Activated T-helper 2 cell treated with anti-CD3 and anti-CD28 coated beads, Interferon-gamma antibody, Interleukin-2, Interleukin-4, amounts not matched to agents 10 μg/mL and 5 μg/mL and 100 μg/mL, durations not matched to agents 14 hours and 24 hours and 36 hours (primary cell): ENCODE measurements at regions not wholly inside any gene's neighbourhood (a gene's known extent, or its start where the extent isn't known, plus 50 kb on each side); places are given as distances from the start of the nearest gene placed in this dataset.

ENCODE experiments used
- DNase-seq: peaks from one replicate; pipeline ENCODE4 v3.0.0; 2021; ENCODE audit warnings: low spot score
- H3K27ac Mint-ChIP-seq: one replicate; pipeline ENCODE4 v1.8.0; 2021; ENCODE audit warnings: mixed read lengths
- H3K27me3 Mint-ChIP-seq: one replicate; pipeline ENCODE4 v1.8.0; 2021; ENCODE audit warnings: low read depth, mixed read lengths
- H3K36me3 Mint-ChIP-seq: one replicate; pipeline ENCODE4 v1.8.0; 2021; ENCODE audit warnings: low read depth, mixed read lengths
- H3K4me1 Mint-ChIP-seq: one replicate; pipeline ENCODE4 v1.8.0; 2021; ENCODE audit warnings: low read depth, mixed read lengths
- H3K4me3 Mint-ChIP-seq: one replicate; pipeline ENCODE4 v1.8.0; 2021; ENCODE audit warnings: low read depth, mild to moderate bottlenecking, moderate library complexity, mixed read lengths
- H3K9me3 Mint-ChIP-seq: one replicate; pipeline ENCODE4 v1.8.0; 2021; ENCODE audit warnings: mixed read lengths
- intact Hi-C: fragments of 100-400 bp; cut with micrococcal nuclease; formaldehyde crosslinking; loops from one replicate; pipeline ENCODE4 v1.15.1; 2023

GRCh38 chr10:118163217-118163616, 116.5 kb upstream of the RAB11FIP2 start:
- Mint-ChIP-seq H3K9me3 (no peaks in the 10 kb centered on the region), H3K4me1 (no peaks in the 10 kb centered on the region)

DNA sequence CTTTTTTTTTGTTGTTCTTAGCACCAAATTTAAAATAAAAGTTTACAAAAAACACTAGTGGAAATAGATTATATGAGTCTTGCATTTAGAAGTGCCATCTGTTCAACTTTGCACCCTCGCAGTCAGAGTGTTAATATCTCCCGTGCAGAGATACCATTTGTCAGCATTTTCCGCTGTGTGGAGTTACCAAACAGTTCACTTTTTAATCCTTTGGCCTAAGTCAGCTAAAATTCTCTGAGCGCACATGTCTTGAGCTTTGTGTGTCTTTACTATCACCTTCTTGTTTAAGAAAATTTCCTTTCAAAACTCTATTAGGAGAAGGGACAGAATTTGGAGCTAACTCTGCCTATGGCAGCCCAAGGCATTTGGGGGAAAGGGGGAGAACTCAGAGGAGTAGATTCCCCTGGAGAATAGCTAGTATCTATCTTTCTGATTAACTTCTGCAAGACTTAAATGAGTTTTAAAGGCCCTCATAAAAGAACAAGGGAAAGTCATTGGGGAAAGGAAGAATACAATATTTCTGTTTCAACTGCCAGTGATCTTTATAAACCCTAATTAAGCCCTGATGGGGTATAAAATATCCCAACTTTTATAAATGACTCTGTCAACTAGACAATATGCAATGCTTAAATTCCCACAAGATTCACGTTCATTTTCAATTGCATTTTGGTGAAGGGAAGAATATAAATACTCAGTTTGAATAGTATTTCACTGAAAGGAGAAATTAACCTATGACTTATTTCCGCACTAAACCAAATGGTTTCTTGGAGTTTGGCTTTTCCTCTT, 114.9 kb upstream of the RAB11FIP2 start:
- DNase-seq = no peak
- no peaks in the 10 kb centered on the region for H3K9me3 Mint-ChIP-seq
- H3K27ac Mint-ChIP-seq = no peak overlapping the region
- no peak overlapping the region for H3K4me3 Mint-ChIP-seq
- no peaks in the 10 kb centered on the region for H3K27me3 Mint-ChIP-seq
- intact Hi-C loops = no loop called here
- H3K4me1 Mint-ChIP-seq = no peaks in the 10 kb centered on the region
- H3K36me3 Mint-ChIP-seq = no peaks in the 10 kb centered on the region

More at GRCh38 chr10:118163217-118163616, 116.5 kb upstream of the RAB11FIP2 start:
- no peak for DNase-seq
- Mint-ChIP-seq H3K27ac (no peak overlapping the region), H3K27me3 (no peaks in the 10 kb centered on the region), H3K36me3 (no peaks in the 10 kb centered on the region), H3K4me3 (no peak overlapping the region)
- intact Hi-C loops = no loop called here

DNA sequence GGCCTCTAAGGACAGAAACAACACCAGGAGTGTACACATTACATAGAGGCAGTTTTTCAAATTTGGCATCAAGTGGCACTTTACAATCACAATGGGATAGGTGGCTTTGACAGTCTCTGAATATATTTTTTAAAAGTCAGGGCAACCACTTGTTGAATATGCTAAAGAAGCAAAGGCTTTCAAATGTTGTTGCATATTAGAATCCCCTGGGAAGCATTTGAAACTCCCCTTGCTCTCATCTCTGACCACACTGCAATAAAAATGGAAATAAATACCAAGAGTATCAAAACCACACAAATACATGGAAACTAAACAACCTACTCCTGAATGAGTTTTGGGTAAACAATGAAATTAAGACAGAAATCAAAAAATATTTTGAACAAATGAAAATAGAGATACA, 106.5 kb upstream of the RAB11FIP2 start:
- DNase-seq = no peak
- no peak overlapping the region for H3K27ac Mint-ChIP-seq
- no peak overlapping the region for H3K4me3 Mint-ChIP-seq
- H3K4me1 Mint-ChIP-seq = no peaks in the 10 kb centered on the region
- H3K9me3 Mint-ChIP-seq = no peaks in the 10 kb centered on the region
- no peaks in the 10 kb centered on the region for H3K27me3 Mint-ChIP-seq
- H3K36me3 Mint-ChIP-seq = no peaks in the 10 kb centered on the region
- intact Hi-C loops = no loop called here

DNA sequence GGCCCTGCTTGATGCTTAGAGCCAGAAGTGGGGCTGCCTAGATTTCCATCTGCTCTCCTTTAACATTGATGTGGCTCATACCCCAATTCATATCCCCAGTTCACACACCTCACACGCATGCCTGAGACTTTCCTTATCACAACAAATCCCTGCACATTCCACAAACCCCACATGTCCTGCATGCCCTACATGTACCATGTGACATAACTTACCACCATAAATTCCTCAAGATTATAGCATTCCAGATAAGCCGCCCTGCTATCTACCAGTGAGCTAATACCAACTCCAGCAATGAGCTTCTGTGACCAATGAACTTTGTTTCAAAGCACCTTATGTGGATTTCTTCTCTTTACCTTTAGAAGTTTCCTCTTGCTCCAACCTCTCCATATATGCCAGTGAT, 104.7 kb upstream of the RAB11FIP2 start:
- H3K36me3 Mint-ChIP-seq = no peaks in the 10 kb centered on the region
- DNase-seq = no peak
- H3K27me3 Mint-ChIP-seq = no peaks in the 10 kb centered on the region
- intact Hi-C loops = no loop called here
- no peak overlapping the region for H3K27ac Mint-ChIP-seq
- H3K9me3 Mint-ChIP-seq = no peaks in the 10 kb centered on the region
- no peaks in the 10 kb centered on the region for H3K4me1 Mint-ChIP-seq
- H3K4me3 Mint-ChIP-seq = no peak overlapping the region

DNA sequence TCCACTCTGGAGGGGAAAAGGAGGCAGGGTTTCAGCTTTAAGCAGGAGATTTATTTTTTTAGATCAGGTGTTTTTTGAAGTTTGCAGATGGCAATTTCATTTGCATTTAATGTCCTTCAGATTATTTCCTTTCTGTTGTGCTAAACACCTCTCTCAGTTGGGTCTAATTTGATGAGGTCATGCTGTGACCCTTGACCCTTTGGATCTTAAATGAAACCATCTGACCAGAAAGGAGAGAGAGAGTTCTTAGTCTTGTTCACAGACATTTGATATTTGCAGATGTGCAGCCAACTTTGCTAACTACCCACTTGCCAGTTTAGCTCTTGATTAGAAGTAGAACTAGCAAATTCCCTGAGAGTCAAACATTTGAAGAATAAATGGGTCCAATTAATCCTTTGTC, 101.5 kb upstream of the RAB11FIP2 start:
- intact Hi-C loops = no loop called here
- Mint-ChIP-seq H3K36me3 (no peaks in the 10 kb centered on the region), H3K4me3 (no peak overlapping the region), H3K27me3 (no peaks in the 10 kb centered on the region), H3K9me3 (no peaks in the 10 kb centered on the region), H3K4me1 (no peaks in the 10 kb centered on the region), H3K27ac (no peak overlapping the region)
- no peak for DNase-seq

- intact Hi-C loops = no loop called here
- Mint-ChIP-seq H3K27me3 (no peaks in the 10 kb centered on the region), H3K4me3 (no peak overlapping the region), H3K9me3 (no peaks in the 10 kb centered on the region), H3K36me3 (no peaks in the 10 kb centered on the region), H3K4me1 (no peaks in the 10 kb centered on the region), H3K27ac (no peak overlapping the region)
- no peak for DNase-seq
These were observed 98.5 kb upstream of the RAB11FIP2 start for GRCh38 chr10:118145256-118145655.

GRCh38 chr10:118141471-118141870, 94.7 kb upstream of the RAB11FIP2 start:
- intact Hi-C loops = no loop called here
- no peak for DNase-seq
- Mint-ChIP-seq H3K27me3 (no peaks in the 10 kb centered on the region), H3K27ac (no peak overlapping the region), H3K4me3 (no peak overlapping the region), H3K9me3 (no peaks in the 10 kb centered on the region), H3K36me3 (no peaks in the 10 kb centered on the region), H3K4me1 (no peaks in the 10 kb centered on the region)

- Mint-ChIP-seq H3K9me3 (no peaks in the 10 kb centered on the region), H3K4me3 (no peak overlapping the region), H3K36me3 (no peaks in the 10 kb centered on the region), H3K27ac (no peak overlapping the region), H3K4me1 (no peaks in the 10 kb centered on the region), H3K27me3 (no peaks in the 10 kb centered on the region)
- no peak for DNase-seq
- intact Hi-C loops = no loop called here
These were observed 92.6 kb upstream of the RAB11FIP2 start for GRCh38 chr10:118139321-118139720.

DNA sequence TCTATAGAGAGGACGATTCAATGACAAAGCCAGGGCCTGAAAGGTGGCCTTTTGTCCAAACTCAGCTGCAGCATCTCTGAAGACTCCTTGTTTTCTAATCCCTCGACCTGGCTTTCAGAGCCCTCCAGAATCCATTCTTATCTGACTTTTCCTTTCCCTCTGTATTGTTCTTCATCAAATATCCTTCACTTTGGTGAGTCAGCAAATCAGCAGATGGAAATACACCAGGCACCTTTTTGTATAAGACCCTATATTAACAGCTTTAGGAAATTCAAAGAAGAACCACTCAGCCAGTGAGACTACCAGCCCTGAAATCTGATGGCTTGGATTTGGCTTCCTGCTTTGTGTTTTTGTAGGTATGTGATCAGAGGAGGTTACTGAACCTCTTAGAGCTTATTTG, 81.9 kb upstream of the RAB11FIP2 start:
- no peak overlapping the region for H3K27ac Mint-ChIP-seq
- H3K9me3 Mint-ChIP-seq = peaks cover 5% of the 10 kb centered on the region

GRCh38 chr10:118118716-118119115, 72.0 kb upstream of the RAB11FIP2 start:
- Mint-ChIP-seq H3K27ac (no peak overlapping the region), H3K4me1 (peaks cover 3% of the 10 kb centered on the region)
- no peak for DNase-seq

More for the DNA sequence above, 81.9 kb upstream of the RAB11FIP2 start:
- no peak for DNase-seq
- H3K4me3 Mint-ChIP-seq = no peak overlapping the region
- no peaks in the 10 kb centered on the region for H3K4me1 Mint-ChIP-seq
- no peaks in the 10 kb centered on the region for H3K27me3 Mint-ChIP-seq
- intact Hi-C loops = no loop called here
- H3K36me3 Mint-ChIP-seq = no peaks in the 10 kb centered on the region

GRCh38 chr10:118116715-118117449, 70.1 kb upstream of the RAB11FIP2 start:
- Mint-ChIP-seq H3K4me3 (no peak overlapping the region), H3K36me3 (no peaks in the 10 kb centered on the region), H3K27ac (no peak overlapping the region), H3K27me3 (peaks cover 10% of the 10 kb centered on the region), H3K4me1 (peaks cover 3% of the 10 kb centered on the region), H3K9me3 (no peaks in the 10 kb centered on the region)
- intact Hi-C loops = no loop called here
- no peak for DNase-seq

More at GRCh38 chr10:118118716-118119115, 72.0 kb upstream of the RAB11FIP2 start:
- peaks cover 10% of the 10 kb centered on the region for H3K27me3 Mint-ChIP-seq
- H3K36me3 Mint-ChIP-seq = no peaks in the 10 kb centered on the region
- no peaks in the 10 kb centered on the region for H3K9me3 Mint-ChIP-seq
- intact Hi-C loops = no loop called here
- no peak overlapping the region for H3K4me3 Mint-ChIP-seq

DNA sequence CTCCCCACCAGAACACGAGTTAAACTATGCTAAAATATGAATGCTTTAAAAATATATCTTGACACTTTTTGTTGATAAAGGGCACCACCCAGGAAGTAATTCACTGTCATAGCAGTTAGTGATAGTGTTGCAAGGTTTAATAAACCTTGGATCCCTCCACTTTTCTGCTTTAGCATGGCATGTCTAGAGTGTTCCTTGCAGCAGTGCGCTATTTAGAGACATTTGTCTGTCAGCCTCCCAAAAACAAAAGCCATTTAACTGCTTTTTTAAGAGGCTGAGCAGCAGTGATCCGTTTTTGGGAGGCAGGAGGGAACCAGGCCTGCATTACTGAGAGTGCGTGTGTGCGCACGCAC, 69.6 kb upstream of the RAB11FIP2 start:
- DNase-seq = no peak
- Mint-ChIP-seq H3K27me3 (peaks cover 10% of the 10 kb centered on the region), H3K4me1 (peaks cover 3% of the 10 kb centered on the region), H3K4me3 (no peak overlapping the region), H3K9me3 (no peaks in the 10 kb centered on the region), H3K36me3 (no peaks in the 10 kb centered on the region), H3K27ac (no peak overlapping the region)
- intact Hi-C loops = no loop called here

GRCh38 chr10:118115701-118116100, 69.0 kb upstream of the RAB11FIP2 start:
- Mint-ChIP-seq H3K4me3 (no peak overlapping the region), H3K27ac (no peak overlapping the region), H3K4me1 (peaks cover 3% of the 10 kb centered on the region), H3K36me3 (no peaks in the 10 kb centered on the region), H3K27me3 (peaks cover 10% of the 10 kb centered on the region), H3K9me3 (no peaks in the 10 kb centered on the region)
- DNase-seq = no peak
- intact Hi-C loops = no loop called here
